NCI-H524 (cell line): ENCODE measurements at regions not wholly inside any gene's neighbourhood (a gene's known extent, or its start where the extent isn't known, plus 50 kb on each side); places are given as distances from the start of the nearest gene placed in this dataset.

Experiments
- DNase-seq, 2 experiments: peaks; one replicate each; lab custom pipeline; 2025; lab: John Stamatoyannopoulos, UW

DNA sequence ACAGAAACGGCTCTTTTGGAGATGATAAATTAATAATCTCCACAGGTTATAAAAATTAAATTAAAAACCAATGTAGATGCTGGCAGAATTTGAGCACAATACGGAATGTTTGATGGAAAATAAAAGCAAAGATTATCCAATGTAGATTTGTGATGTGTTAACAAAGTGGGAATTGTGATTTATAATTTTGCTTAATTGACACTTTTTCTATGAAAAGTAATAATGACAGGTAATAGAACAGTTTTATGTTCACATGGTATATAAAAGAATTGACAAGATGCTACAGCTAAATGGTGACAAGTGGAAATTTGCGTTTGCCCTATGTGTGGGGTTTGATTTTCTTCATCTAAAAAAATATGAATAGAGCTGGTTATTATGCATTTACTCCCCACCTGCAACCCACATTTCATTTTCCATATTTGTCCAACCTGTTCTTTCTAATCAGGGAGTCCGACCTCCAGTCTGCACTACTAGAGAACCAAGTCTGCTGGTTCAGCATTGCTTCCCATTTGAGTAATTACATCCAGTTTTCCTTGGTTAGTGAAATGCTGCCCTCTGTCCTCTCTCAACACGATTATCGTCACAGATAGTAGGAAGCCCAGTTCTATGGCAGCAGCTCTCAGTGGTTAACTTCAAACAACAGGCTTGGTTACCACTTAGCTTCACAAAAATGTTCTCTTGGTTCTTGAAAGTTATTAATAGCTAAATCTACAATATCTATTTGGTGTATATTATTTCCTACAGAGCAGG, 61.4 kb upstream of the SLITRK1 start:
- DNase-seq: peak in 1 of 2 experiments; percentile 29

DNA sequence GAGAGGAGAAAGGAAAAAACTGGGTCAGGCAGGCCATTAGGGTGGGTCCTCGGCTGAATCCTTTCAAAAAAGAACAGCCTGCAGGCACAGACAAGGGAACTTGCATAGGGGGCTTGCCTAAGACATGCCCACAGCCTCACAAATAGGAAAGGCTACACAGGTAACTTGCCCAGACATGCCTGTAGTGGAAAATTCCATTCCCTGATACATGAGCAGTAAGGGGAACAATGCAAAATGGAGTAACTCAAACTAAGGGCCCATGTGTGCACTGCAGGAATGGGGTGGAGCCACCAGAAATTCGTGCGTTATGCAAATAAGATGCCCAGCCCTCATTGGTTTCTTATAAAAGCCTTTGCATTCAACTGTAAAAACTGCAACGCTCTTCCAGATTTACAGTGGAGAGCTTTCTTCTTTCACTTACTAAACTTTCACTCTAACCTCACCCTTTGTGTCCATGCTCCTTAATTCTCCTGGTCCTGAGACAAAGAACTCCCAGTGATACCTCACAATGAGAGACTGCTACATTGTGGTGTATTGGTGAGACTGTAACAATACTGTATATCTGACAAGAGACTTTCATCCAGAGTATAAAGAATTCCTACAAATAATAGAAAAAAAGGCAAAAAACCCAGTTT, 59.5 kb upstream of the SLITRK1 start:
- no peak for DNase-seq

GRCh38 chr13:83940742-83941141, 58.5 kb upstream of the SLITRK1 start:
- no peak for DNase-seq

DNA sequence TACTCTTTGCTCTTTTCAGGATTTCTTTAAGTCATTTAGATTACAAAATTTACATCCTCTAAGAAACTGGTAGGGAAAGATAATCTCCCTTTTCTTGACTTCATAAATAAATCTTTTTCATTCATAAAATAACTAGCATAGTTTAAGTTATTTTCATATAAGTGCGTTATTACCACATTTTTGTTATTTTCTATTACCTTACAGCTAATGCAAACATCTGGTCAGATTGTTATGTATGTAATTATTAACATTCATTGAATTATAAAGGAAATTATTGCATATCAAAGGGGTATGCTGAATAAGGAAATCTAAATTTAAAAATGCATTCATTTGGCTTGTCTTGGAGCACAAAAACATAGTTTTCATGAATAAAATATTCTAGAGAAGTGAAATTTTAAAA, 55.3 kb upstream of the SLITRK1 start:
- DNase-seq: no peak

DNA sequence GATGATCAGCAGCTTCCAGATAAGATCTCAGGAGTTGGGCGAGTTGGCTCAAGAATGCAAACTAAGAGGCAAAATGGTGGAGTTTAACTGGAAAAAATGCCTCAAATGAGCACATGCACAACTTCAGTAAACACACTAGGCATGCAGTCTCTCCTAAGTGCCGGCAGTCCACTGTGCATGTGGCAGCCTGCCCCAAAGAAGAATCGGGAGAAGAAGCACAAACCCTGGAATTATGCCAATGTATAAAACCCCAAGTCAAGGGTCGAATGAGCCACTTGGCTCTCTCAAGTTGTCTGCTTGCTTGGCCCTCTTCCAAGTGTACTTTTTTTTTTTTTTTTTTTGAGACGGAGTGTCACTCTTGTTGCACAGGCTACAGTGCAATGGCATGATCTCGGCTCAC, 53.3 kb upstream of the SLITRK1 start:
- DNase-seq: peak; percentile 5 to 59
